DND-41 (cell line): ENCODE measurements at regions not wholly inside any gene's neighbourhood (a gene's known extent, or its start where the extent isn't known, plus 50 kb on each side); places are given as distances from the start of the nearest gene placed in this dataset.

ENCODE experiments used
- CTCF ChIP-seq: IDR thresholded peaks from 2 replicates; pipeline ENCODE4 v1.5.1; 2012; ENCODE audit warnings: borderline replicate concordance, low read length, moderate library complexity, mild to moderate bottlenecking; ENCODE audit not compliant: poor library complexity, severe bottlenecking; ENCODE audit errors: extremely low read depth
- EZH2 ChIP-seq: IDR thresholded peaks from 3 replicates; pipeline ENCODE4 v1.6.1; 2012; ENCODE audit warnings: borderline replicate concordance, low read depth, mild to moderate bottlenecking, moderate library complexity, low read length, inconsistent platforms; ENCODE audit not compliant: severe bottlenecking

- TF ChIP-seq CTCF (no peak), EZH2 (no peak)
Observed at GRCh38 chr7:52715701-52716100, 319.7 kb upstream of the POM121L12 start.
